ENCODE measurements at regions not wholly inside any gene's neighbourhood (a gene's known extent, or its start where the extent isn't known, plus 50 kb on each side); places are given as distances from the start of the nearest gene placed in this dataset.

- Histone ChIP-seq H3K27ac (no peak overlapping the region), H3K27me3 (no peaks in the 10 kb centered on the region), H3K36me3 (no peaks in the 10 kb centered on the region), H3K4me3 (ENCODE audit: low read depth in 1 of 2, low read length in 1 of 2) (no peak overlapping the region), H3K9me3 (no peaks in the 10 kb centered on the region), H3K4me1 (ENCODE audit: control insufficient read depth in 1 of 2, insufficient read depth in 1 of 2, low read depth in 1 of 2, low read length in 1 of 2) (no peaks in the 10 kb centered on the region)
- TF ChIP-seq, protein P1, sequence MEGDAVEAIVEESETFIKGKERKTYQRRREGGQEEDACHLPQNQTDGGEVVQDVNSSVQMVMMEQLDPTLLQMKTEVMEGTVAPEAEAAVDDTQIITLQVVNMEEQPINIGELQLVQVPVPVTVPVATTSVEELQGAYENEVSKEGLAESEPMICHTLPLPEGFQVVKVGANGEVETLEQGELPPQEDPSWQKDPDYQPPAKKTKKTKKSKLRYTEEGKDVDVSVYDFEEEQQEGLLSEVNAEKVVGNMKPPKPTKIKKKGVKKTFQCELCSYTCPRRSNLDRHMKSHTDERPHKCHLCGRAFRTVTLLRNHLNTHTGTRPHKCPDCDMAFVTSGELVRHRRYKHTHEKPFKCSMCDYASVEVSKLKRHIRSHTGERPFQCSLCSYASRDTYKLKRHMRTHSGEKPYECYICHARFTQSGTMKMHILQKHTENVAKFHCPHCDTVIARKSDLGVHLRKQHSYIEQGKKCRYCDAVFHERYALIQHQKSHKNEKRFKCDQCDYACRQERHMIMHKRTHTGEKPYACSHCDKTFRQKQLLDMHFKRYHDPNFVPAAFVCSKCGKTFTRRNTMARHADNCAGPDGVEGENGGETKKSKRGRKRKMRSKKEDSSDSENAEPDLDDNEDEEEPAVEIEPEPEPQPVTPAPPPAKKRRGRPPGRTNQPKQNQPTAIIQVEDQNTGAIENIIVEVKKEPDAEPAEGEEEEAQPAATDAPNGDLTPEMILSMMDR (IDR thresholded peaks at IDR 0.05), result no peak
Measured at GRCh38 chr12:87812681-87813080, 216.5 kb downstream of the C12orf50 start.

DNA sequence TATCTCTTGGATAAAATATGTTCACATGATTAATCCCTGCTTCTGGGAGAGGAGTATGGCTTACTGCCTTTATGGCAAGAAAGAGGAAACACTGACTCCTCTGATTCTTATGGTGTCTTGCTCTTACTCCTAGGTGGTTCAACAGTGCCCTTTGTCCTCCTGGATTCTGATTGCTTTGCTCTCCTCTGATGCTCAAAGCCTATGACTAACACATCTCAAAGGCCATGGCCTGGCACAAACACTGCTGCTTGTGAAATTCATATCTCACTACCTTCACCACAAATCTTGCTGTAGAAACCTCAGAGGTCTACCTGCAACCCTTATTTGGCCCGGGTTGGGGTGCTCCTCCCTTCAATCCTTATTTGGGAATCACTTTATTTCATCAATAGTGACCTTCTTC lies 217.2 kb downstream of the C12orf50 start:
- no peaks in the 10 kb centered on the region for H3K4me1 ChIP-seq (ENCODE audit: control insufficient read depth in 1 of 2, insufficient read depth in 1 of 2, low read depth in 1 of 2, low read length in 1 of 2)
- no peak overlapping the region for H3K4me3 ChIP-seq (ENCODE audit: low read depth in 1 of 2, low read length in 1 of 2)
- TF ChIP-seq, protein P1 (IDR thresholded peaks at IDR 0.05), result no peak
- H3K9me3 ChIP-seq, result no peaks in the 10 kb centered on the region
- no peaks in the 10 kb centered on the region for H3K36me3 ChIP-seq
- no peaks in the 10 kb centered on the region for H3K27me3 ChIP-seq
- H3K27ac ChIP-seq, result no peak overlapping the region

- H3K36me3 ChIP-seq, result no peaks in the 10 kb centered on the region
- no peaks in the 10 kb centered on the region for H3K27me3 ChIP-seq
- H3K9me3 ChIP-seq, result no peaks in the 10 kb centered on the region
- H3K4me3 ChIP-seq (ENCODE audit: low read depth in 1 of 2, low read length in 1 of 2), result no peak overlapping the region
- no peak overlapping the region for H3K27ac ChIP-seq
- TF ChIP-seq, protein P1 (IDR thresholded peaks at IDR 0.05), result no peak
- H3K4me1 ChIP-seq (ENCODE audit: control insufficient read depth in 1 of 2, insufficient read depth in 1 of 2, low read depth in 1 of 2, low read length in 1 of 2), result no peaks in the 10 kb centered on the region
Measured at GRCh38 chr12:87809916-87810315, 219.3 kb downstream of the C12orf50 start.

DNA sequence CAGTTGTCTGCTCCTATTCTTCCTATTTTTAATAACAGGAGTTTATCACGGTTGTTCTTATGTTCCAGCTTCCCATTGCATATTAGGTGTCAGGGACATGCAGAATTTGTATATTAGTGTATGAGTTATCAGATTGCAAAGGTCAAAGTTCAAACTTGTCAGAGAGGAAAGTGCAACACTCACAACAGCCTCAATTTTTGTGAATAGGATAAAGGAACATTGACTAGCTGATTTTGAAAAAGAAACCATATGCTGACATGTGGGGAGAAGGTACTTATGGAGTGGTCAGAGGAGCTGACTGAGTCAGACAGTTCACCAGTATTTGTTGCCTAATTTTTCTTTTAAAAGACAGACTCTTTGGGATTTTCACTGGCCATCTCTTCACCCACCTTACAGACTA lies 222.1 kb downstream of the C12orf50 start:
- Histone ChIP-seq H3K27ac (no peak overlapping the region), H3K36me3 (no peaks in the 10 kb centered on the region), H3K4me1 (ENCODE audit: control insufficient read depth in 1 of 2, insufficient read depth in 1 of 2, low read depth in 1 of 2, low read length in 1 of 2) (no peaks in the 10 kb centered on the region), H3K9me3 (no peaks in the 10 kb centered on the region), H3K4me3 (ENCODE audit: low read depth in 1 of 2, low read length in 1 of 2) (no peak overlapping the region), H3K27me3 (no peaks in the 10 kb centered on the region)
- TF ChIP-seq, protein P1 (IDR thresholded peaks at IDR 0.05), result no peak

DNA sequence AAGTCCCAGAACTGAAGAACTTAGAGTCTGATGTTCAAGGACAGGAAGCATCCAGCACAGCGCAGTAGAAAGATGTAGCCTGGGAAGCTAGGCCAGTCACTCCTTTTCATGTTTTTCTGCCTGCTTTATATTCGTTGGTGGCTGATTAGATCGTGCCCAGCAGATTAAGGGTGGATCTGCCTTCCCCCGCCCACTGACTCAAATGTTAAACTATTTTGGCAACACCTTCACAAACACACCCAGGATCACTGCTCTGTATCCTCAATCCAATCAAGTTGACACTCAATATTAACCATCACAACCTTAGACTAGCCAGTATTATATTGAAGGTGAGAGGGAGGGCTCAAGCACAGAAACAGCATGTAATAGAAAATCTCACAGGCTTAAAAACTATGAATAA lies 222.9 kb downstream of the C12orf50 start:
- H3K4me1 ChIP-seq (ENCODE audit: control insufficient read depth in 1 of 2, insufficient read depth in 1 of 2, low read depth in 1 of 2, low read length in 1 of 2), result no peaks in the 10 kb centered on the region
- H3K27ac ChIP-seq, result no peak overlapping the region
- TF ChIP-seq, protein P1 (IDR thresholded peaks at IDR 0.05), result no peak
- no peak overlapping the region for H3K4me3 ChIP-seq (ENCODE audit: low read depth in 1 of 2, low read length in 1 of 2)
- H3K27me3 ChIP-seq, result no peaks in the 10 kb centered on the region
- H3K9me3 ChIP-seq, result no peaks in the 10 kb centered on the region
- no peaks in the 10 kb centered on the region for H3K36me3 ChIP-seq

- Histone ChIP-seq H3K4me1 (ENCODE audit: control insufficient read depth in 1 of 2, insufficient read depth in 1 of 2, low read depth in 1 of 2, low read length in 1 of 2) (no peaks in the 10 kb centered on the region), H3K27ac (no peak overlapping the region), H3K36me3 (no peaks in the 10 kb centered on the region), H3K9me3 (no peaks in the 10 kb centered on the region), H3K4me3 (ENCODE audit: low read depth in 1 of 2, low read length in 1 of 2) (no peak overlapping the region), H3K27me3 (no peaks in the 10 kb centered on the region)
- TF ChIP-seq, protein P1 (IDR thresholded peaks at IDR 0.05), result no peak
Measured at GRCh38 chr12:87804386-87804785, 224.8 kb downstream of the C12orf50 start.
